GM19324 (cell line): ENCODE measurements at regions not wholly inside any gene's neighbourhood (a gene's known extent, or its start where the extent isn't known, plus 50 kb on each side); places are given as distances from the start of the nearest gene placed in this dataset.

Source experiments
- ATAC-seq: cut with Tn5 transposase; IDR thresholded peaks from one replicate; pipeline ENCODE4 v1.9.1; 2021; ENCODE audit warnings: mild to moderate bottlenecking, moderate library complexity; ENCODE audit not compliant: unreplicated experiment, low FRiP score

DNA sequence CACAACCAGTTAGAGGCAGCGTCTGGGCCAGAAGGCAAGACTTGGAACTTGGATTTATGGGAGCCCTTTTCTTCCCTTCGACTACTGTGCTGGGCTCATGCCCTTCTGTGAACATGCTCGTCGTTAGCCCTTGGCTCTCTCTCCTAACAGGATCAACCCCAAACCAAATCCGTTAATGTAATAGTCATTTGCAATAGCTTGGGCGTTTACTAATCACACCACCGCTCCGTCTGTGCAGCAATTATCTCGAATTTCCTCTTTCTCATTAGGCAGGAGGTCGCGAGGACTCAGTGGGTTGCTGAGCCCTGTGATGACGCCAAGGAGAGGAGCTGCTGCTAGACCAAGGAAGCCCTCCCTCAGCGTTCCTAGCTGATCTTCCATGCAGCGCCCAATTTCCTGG lies 114.7 kb downstream of the ENGASE start:
- no peak for ATAC-seq

DNA sequence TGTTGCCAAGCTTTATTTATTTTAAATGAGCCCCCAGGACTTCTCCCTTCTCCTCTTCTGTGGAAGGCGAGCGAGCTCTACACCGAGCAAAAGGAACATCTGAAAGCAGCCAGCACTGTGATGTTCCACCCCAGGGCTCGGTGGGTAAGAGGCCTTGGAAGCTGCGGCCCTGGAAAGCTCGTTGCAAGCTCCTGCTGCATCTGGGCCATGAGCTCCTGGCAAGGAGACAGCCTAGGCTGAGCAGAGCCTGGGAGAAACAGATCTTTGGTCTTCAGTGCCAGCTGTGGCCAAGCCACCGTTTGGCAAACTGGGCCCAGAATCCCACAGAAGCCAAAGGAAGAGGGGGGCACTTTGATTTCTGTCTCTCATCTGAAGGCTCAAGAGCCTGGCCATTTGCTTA lies 114.1 kb downstream of the ENGASE start:
- ATAC-seq = no peak

DNA sequence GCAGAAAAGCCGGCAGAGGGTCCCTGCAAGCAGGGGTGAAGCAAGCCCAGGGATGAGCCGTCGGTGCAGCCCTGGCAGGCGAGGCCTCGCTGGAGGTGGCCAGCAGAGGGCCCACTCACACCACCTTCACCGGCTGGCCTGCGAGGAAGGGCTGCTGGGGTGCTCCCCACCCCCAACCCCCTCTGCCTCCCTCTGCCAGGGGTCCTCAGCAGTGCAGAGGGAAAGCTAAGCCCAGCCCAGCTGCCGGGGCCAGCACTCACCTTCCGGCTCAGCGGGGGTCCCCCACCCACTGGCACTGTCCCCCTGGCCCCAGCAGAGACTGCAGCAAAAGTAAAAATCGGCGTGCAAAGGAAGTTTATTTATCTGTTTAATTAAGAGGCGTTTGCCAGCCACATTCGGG lies 113.4 kb downstream of the ENGASE start:
- no peak for ATAC-seq

DNA sequence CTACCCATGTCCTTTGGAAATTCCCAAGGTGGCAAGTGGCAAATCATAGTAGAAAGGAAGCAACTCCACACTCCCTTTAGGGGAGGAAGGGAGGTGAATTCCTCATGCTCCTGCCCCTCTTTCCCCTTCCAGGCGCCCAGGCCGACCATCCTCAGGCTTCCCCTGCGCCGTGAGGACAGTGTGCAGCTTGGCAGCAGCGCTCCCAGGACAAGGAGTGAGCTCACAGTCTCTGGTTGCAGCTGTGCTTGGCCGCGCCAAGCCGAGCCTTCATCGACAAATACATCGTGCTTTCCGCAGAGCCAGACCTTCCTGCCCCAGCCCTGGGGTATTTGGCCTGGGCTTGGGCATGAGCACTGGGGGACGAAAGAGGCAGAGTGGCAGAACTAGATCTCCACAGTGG lies 112.6 kb downstream of the ENGASE start:
- no peak for ATAC-seq

DNA sequence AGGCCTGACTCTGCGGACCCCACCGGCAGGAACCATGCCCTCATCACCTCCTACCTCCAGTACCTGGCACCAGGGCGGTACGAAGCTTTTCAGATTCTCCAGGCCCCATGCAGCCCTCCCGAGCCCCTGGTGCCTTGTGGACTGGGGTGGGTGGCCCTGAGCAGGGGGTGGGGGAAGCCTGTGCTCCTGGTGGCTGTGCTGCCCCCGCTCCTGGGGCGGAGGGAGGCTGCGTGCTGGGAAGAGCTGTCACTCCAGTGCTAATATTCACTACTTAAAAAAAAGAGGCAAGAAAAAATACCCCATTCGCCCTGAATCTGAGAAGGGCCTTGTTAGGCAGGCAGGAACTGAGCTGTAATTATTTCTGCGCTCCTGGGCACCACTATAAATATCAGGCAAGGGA lies 111.8 kb downstream of the ENGASE start:
- ATAC-seq = no peak

DNA sequence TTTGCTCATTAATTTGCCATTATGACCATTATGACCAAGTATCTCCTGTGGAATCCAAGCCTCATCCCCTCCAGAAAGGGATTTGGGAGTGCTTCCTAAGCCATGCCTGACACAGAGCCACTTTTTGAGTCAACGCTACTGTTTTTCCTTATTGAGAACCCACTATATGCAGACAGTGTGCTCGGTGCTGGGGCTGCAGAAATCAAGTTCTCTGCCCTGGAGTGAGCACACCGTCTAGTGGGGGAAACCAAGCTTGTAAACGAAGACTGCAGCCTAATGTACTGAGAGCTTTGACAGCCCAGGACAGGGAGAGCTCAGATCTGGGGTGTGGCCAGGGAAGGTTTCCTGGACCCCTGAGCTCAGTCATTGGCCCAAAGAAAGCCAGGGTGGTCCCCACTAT lies 111.0 kb downstream of the ENGASE start:
- no peak for ATAC-seq

DNA sequence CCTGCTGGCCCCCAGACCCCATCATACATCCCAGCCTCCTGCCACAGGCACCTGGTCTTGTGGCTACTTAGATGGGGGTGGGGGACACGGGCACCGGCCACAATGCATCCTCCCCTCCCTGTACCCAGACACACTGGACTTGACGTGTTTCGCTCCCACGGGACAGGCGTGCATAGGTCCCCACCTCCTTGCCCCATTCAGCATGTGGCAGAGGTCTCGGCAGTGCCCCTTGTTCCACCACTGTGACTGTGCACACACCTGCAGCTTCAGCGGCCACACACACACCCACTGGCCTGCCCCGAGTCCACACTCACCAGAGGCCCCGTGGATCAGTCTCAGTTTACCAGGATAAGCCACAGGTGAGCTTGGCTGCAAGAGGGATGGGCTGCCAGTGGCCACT lies 109.6 kb downstream of the ENGASE start:
- no peak for ATAC-seq

DNA sequence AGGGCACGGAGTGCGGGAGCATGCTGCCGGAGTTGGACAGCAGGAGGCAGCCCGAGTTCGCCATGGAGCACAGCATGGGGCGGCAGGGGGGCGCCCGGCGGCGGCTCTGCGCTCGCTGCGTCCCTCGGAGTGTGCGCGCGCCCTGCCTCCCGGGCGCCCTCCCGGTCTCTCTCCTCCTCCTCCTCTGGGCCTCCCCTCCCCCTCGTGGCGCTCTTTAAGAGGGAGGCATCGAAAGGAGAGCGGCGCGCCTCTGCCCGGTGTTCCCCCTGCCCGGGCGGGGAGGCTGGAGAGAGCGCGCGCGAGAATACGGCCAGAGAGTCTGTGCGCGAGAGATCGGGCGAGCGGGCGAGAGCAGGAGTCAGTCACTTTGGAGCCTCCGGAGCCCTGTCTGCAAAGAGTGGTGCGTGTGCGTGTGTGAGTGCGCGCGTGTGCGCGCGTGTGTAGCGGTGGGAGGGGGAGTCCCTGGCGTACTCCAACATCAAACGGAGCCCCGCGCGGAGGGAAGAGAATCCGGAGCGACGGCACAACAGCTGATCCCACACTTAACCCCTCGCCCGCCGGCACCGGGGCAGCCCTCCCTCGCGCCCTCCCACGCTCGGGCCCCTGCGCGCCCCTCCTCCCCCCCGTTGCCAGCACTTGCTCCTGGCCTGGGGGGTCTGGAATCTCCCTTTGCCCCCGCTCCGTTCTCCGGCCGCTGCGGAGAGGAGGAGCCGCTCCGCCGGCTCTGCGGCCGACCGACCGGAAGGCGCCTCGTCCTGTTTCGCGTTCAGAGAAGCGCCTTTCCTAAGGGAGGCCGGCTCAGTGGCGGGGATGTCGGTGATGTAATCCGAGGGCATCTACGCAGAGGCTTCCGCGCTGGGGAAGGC lies 108.9 kb downstream of the ENGASE start:
- no peak for ATAC-seq

DNA sequence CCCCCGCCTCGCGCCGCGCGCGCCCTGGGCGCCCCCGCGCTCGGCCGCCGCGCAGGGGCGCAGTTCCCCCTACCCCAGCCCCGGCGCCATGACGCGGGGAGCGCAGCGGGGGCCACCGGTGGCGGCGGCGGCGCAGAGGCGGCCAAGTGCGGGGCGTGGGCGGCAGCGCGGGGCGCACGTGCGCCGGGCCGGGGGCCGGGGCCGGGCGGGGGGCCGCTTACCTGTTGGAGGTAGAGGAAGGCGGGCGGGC lies 108.3 kb downstream of the ENGASE start:
- ATAC-seq = no peak

DNA sequence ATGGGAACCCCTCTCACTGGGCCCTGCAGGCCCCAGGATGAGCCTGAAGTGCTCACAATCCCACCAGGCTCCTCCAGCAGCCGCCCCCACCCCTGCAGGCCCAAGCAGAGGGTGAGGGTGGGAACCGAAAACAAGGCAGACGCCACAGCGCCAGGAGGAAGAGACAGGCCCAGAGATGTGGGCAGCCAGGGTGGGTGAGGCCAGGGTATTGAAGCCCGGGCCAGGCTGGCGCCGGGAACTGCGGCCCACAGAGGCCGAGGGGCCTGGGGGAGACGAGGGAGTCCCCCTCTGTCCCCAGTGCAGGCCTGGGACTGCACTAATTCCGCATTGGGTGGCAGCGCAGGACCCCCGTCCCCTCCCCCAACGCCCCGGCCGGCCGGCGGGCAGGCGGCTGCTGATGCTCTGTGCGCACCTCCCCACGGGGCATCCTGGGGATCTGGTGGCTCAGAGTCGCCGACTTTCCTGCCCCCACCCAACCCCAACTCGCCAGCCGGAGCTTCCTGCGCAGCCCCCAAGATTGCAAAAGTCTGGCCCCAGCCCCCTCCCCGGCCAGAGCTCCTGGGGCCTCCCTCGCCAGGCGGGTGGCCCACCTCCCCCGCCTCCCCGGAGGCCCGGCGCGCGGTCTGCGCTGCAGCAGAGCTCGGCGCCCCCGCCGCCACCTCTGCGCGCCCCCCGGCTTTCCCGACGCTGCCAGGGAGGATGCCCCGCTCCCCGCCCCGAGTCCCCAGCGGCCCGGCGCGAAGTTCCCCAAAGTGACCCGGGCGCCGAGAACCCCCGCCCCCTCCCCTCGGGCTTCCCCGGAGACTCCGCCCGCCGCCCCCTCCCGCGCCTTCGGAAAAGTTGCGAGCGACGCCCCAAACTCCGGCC lies 107.8 kb downstream of the ENGASE start:
- ATAC-seq = no peak

DNA sequence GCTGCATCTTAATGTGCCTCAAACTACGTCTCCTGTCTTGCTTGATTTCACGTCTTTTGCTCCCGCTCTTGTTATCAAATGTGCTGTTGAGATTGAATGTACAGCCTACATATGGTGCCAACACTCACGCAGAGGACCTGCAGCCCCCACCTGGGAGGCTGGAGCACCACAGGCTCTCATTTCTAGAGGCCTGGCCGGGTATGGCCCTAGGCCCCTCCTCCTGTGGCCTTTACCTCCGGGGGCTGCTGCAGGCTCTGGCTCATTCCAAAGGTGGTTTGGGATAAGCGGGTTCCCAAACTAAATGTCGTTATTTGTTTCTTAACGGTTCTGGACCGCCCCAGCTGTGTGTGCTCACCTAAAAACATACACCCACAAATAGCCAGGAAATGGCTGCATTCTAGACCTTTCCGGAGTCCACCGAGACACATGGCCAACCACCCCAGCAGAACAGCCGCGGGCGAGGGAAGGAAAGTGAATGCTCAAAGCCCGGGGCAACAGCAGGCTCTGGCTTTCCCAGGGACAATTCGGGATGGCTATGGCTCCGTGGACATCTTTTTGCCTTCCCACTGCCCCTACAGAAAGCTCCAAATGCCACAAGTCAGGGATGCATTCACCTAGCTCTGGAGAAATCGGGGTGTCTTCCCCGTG lies 105.9 kb downstream of the ENGASE start:
- ATAC-seq = no peak

DNA sequence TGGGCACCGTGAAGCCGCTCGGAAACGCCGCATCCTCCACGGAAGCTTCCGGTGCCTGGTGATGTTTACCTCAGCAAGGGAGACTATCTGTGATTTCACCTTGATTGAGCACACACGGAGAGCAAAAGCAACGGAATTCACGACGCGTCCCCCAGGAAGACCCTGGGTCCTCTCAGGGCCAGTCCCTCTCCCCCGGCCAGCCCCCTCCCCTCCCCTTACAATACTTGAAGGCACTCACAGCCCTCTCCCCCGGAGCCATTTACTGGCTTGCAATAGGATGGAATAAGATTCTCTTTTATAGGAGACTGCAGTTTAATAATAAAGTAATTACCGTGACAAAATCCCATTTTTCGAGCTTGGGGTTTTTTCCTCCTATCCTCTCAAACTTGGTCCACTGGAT lies 104.7 kb downstream of the ENGASE start:
- ATAC-seq = no peak

DNA sequence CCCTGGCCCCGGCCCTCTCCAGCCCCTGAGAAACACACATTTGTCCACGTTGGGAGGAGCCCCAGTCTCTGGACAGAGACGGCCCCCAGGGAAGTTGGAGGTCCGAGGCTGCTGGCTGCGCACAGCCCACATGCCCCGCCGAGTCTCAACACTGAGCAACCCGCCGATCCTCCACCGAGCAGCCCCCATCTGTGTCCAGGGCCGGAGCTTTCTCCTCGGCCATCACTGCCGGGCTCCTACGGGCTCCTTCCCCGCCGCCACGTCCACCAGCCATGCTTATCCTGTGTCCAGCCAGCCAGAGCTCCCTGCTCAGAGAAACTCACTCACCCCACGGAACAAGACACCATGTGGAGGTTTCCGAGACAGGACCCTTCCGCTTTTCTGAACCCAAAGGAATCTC lies 103.3 kb downstream of the ENGASE start:
- no peak for ATAC-seq

DNA sequence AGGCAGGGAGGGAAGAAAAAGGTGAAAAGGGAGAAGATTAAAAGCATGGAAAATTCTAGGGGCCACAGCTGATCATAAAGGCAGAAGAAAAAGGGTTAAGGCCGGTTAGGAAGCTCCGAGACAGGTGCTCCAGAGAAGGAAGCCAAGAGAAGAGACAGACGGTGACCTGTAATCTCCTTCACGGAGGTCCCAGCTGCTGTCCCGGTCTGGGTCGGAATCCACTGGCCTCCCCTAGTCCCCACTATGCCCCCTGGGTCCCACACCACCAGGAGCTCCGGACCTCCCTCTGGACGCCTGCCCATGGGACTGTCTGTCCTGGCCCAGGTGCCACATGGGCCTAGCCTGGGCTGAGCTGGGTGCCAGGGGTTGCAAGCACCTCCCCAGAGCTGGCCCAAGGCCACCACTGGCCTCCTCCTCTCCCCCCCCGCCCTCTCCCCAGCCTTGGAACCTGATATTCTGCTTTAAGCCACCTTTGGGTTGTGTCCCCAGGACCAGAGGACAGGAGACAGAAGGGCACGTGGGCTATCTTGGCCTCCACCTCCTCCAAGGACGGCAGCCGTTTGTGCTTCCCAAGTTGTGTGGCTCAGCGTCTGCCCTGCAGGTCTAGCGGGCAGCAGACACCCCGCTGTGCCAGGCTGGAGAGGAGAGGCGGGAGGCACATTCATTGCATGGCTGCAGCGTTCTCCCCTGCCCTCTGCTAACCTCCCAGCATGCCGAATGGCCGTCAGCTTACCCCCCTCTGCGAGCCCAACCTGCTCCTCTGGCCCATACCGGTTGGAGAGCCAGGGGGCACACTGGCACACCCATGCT lies 102.4 kb downstream of the ENGASE start:
- ATAC-seq = no peak

DNA sequence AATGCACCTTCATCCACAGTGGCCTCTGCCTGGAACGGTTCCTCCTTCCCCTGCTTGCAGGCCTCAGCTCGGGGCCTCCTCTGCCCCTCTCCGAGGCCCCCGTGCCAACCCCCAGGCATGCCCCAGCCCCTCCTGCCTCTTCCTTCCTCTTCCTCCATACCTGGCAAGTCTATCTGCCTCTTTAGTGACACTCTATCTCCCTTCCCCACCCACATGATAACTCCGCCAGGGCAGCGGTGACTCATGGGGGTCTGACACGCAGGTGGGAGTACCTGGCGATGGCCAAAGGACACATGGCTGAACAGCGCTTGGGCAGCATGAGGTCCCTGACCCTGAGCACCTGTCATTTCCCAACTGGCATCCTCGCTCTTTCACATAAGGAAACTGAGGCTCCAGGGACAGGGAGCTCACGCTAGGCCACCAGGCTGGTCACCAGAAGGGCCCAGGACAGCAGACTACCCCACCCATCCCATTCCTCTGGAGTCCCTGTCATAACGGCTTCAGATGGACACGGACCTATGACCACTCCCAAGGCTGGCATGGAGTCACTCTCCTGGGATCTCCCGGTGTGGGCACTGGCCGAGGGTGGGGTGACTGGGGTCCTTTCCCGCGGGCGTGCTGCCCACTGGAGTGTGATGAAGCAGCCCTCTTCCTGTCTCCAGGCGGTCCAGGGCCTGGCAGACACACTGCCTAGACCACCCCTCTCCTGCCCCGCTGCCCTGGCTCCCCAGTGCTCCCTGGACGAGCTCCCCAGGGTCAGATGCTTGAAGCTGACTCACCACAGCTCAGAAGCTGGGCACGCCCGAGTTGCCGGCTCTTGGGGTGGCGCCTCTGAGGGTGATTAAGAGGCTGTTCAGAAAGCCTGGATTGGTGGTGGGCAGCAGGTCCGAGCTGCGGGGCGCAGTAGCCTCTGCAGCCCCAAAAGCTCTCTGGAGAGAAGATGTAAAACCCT lies 100.6 kb downstream of the ENGASE start:
- no peak for ATAC-seq

DNA sequence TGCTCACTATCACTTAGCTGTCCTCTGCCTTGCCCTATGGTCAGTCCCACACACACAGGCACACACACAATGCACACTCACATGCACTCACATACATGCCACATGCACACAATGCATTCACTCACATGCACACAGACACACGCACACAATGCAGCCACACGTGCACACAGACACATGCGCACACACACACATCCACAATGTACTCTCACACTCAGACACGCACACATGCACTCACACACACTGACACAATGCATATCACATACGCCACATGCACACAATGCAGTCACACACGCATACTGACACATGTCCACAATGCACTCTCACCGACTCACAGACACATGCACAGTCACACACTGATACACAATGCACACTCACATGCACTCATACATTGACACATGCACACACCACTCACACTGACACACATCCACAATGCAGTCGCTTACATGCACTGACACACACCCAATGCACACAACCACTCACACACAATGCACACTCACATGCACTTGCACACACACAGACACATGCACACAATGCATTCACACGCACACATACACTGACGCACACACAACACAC lies 99.7 kb downstream of the ENGASE start:
- ATAC-seq = no peak

DNA sequence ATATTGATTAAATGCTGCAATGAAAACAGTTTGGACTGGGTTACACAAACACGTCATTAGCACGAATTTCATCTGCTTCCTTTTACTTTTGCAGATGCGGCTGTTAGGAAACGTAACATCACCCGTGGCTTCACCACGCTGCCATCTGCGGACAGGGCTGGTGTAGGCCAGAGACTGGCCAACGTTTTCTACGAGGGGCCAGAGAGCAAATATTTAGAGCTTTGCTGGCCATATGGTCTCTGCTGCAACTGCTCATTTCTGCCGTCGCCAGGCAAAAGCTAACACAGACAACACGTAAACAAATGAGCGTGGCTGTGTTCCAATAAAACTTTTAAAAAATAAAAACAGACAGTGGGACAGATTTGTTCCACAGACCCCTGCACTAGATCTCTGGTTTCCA lies 96.6 kb downstream of the ENGASE start:
- no peak for ATAC-seq

DNA sequence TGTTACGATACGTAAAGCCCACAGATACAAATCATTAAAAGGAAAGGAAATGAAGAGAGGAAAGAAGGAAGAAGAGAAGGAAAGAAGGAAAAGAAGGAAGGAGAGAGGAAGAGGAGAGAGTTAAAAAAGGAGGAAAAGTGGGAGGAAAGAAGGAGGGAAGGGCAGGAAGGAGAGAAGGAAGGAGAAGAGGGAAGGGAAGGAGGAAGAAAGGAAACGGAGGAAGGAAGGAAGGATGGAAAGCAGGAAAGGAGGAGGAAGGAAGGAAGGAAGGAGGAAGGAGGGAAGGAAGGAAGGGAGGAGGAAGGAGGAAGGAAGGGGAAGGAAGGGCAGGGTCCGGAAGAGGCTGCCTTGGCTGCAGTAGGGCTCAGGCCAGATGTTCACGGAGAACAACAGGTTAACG lies 95.2 kb downstream of the ENGASE start:
- no peak for ATAC-seq

DNA sequence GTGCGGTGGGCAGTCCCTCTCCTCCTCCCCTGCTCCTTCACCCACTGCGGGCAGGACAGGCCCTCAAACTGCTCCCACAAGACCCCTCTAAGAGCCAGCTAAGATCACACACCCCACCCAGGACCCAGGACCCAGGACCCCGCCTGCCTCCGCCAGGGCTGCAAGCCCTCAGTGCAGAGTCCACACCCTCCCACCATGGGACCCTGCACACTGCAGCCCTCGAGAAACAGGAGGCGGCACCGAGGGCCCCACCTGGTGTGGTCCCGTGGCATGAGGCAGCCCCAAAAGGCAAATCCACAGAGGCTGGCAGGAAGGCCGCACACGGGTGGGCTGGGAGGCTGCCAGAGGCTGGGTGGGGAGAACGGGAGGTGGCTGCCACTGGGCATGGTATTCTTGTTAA lies 94.7 kb downstream of the ENGASE start:
- no peak for ATAC-seq
